H1 (cell line): ENCODE measurements at regions not wholly inside any gene's neighbourhood (a gene's known extent, or its start where the extent isn't known, plus 50 kb on each side); places are given as distances from the start of the nearest gene placed in this dataset.

ENCODE experiments used
- CTCF ChIA-PET: fragments of 300-600 bp; sonication (Branson Sonifier 250); formaldehyde crosslinking; loops from one replicate; lab custom pipeline; 2021; ENCODE audit not compliant: partially characterized antibody; lab: Charles Lee
- POLR2A ChIA-PET: fragments of 300-600 bp; sonication (Branson Sonifier 250); formaldehyde crosslinking; loops from one replicate; lab custom pipeline; 2021; ENCODE audit warnings: inconsistent platforms; ENCODE audit not compliant: partially characterized antibody; lab: Charles Lee
- DNase-seq, 2 experiments: peaks; one replicate each; pipeline versions ENCODE4 v3.0.0 to v3.0.0-alpha.2; 2010 to 2022; ENCODE audit warnings: low spot score in 2 of 2, low read depth in 1 of 2, mixed read lengths in 1 of 2
- FAIRE-seq: peaks from 2 replicates; lab custom pipeline; 2011; peaks lifted over from hg19 to GRCh38; lab: Jason Lieb, UNC
- H2AFZ ChIP-seq: 2 replicates; pipeline ENCODE4 v1.8.1; 2012; ENCODE audit warnings: low read length, inconsistent platforms
- H2AK5ac ChIP-seq: 2 replicates; pipeline ENCODE4 v1.6.1; 2013; ENCODE audit warnings: low read depth, low read length
- H2BK120ac ChIP-seq: replicated peaks from 2 replicates; pipeline ENCODE3; 2013; ENCODE audit warnings: low read depth, low read length, inconsistent platforms
- H2BK12ac ChIP-seq: 2 replicates; pipeline ENCODE4 v1.6.1; 2013; ENCODE audit warnings: low read depth, low read length
- H2BK15ac ChIP-seq: 2 replicates; pipeline ENCODE4 v1.6.1; 2013; ENCODE audit warnings: low read length
- H2BK20ac ChIP-seq: 2 replicates; pipeline ENCODE4 v1.6.1; 2013; ENCODE audit warnings: low read length
- H2BK5ac ChIP-seq: 2 replicates; pipeline ENCODE4 v1.6.1; 2013; ENCODE audit warnings: low read depth, low read length
- H3K14ac ChIP-seq: 2 replicates; pipeline ENCODE4 v1.6.1; 2013; ENCODE audit warnings: inconsistent platforms; ENCODE audit not compliant: insufficient read length
- H3K18ac ChIP-seq: 2 replicates; pipeline ENCODE4 v1.6.1; 2013; ENCODE audit warnings: low read length; ENCODE audit errors: extremely low read depth
- H3K23ac ChIP-seq: 2 replicates; pipeline ENCODE4 v1.6.1; 2013; ENCODE audit warnings: inconsistent platforms; ENCODE audit not compliant: insufficient read length
- H3K23me2 ChIP-seq: 2 replicates; pipeline ENCODE4 v1.6.1; 2013; ENCODE audit warnings: low read depth, low read length
- H3K27ac ChIP-seq: 2 replicates; pipeline ENCODE4 v1.6.1; 2011; ENCODE audit warnings: low read depth, low read length, inconsistent platforms
- H3K27me3 ChIP-seq, 4 experiments: replicated peaks in 1 of 4; 1 replicate in 1 of 4; 2 replicates in 3 of 4; pipeline versions ENCODE4 v1.6.1 to v1.8.1; 2011 to 2013; ENCODE audit warnings: low read length in 3 of 4, mild to moderate bottlenecking in 3 of 4, inconsistent platforms in 2 of 4, mixed read lengths in 2 of 4, moderate library complexity in 1 of 4; ENCODE audit not compliant: control insufficient read depth in 3 of 4, insufficient read depth in 3 of 4; ENCODE audit errors: extremely low read depth in 1 of 4
- H3K36me3 ChIP-seq, 4 experiments: 2 replicates each; pipeline versions ENCODE4 v1.6.1 to v1.8.1; 2011 to 2013; ENCODE audit warnings: mild to moderate bottlenecking in 4 of 4, low read length in 3 of 4, moderate library complexity in 2 of 4, control low read depth in 1 of 4, inconsistent platforms in 1 of 4; ENCODE audit not compliant: insufficient read depth in 4 of 4, control insufficient read depth in 2 of 4
- H3K4ac ChIP-seq: replicated peaks from 2 replicates; pipeline ENCODE3; 2013; ENCODE audit warnings: low read length, low read depth, mixed read lengths, inconsistent platforms; ENCODE audit not compliant: insufficient read length
- H3K4me1 ChIP-seq, 4 experiments: replicated peaks in 1 of 4; 1 replicate in 1 of 4; 2 replicates in 3 of 4; pipeline versions ENCODE4 v1.6.1 to v1.8.1; 2011 to 2013; ENCODE audit warnings: low read length in 3 of 4, inconsistent platforms in 2 of 4, mixed read lengths in 1 of 4; ENCODE audit not compliant: insufficient read depth in 4 of 4, control insufficient read depth in 3 of 4
- H3K4me2 ChIP-seq, 2 experiments: 2 replicates each; pipeline versions ENCODE4 v1.6.1 to v1.8.1; 2011 to 2013; ENCODE audit warnings: low read depth in 2 of 2, low read length in 2 of 2, control low read depth in 1 of 2, inconsistent platforms in 1 of 2, mild to moderate bottlenecking in 1 of 2; ENCODE audit not compliant: insufficient read depth in 1 of 2
- H3K4me3 ChIP-seq, 4 experiments: fragments of 200-600, 300-600 bp in 1 of 4; sonication (generic), shearing (Covaris generic), sonication (Bioruptor Twin) in 1 of 4; 2 replicates each; pipeline versions ENCODE4 v1.5.1 to v1.8.1; 2011 to 2016; ENCODE audit warnings: low read length in 4 of 4, low read depth in 3 of 4, control low read depth in 2 of 4, inconsistent platforms in 2 of 4, mild to moderate bottlenecking in 2 of 4, mixed read lengths in 1 of 4, moderate library complexity in 1 of 4; ENCODE audit not compliant: insufficient read depth in 2 of 4; ENCODE audit errors: extremely low read depth in 1 of 4
- H3K56ac ChIP-seq: replicated peaks from 2 replicates; pipeline ENCODE3; 2013; ENCODE audit warnings: low read depth, mild to moderate bottlenecking, mixed read lengths, low read length, inconsistent platforms; ENCODE audit not compliant: insufficient read length
- H3K79me1 ChIP-seq: 2 replicates; pipeline ENCODE4 v1.6.1; 2013; ENCODE audit warnings: low read depth, low read length, control low read depth
- H3K79me2 ChIP-seq, 2 experiments: 2 replicates each; pipeline versions ENCODE4 v1.6.1 to v1.8.1; 2012 to 2013; ENCODE audit warnings: low read length in 2 of 2, mild to moderate bottlenecking in 2 of 2, inconsistent platforms in 1 of 2; ENCODE audit not compliant: insufficient read depth in 2 of 2, control insufficient read depth in 1 of 2
- H3K9ac ChIP-seq, 4 experiments: replicated peaks in 1 of 4; 1 replicate in 1 of 4; 2 replicates in 3 of 4; pipeline versions ENCODE4 v1.6.1 to v1.8.1; 2011 to 2013; ENCODE audit warnings: low read depth in 3 of 4, low read length in 3 of 4, control low read depth in 2 of 4, mild to moderate bottlenecking in 2 of 4, moderate library complexity in 2 of 4, inconsistent platforms in 1 of 4; ENCODE audit errors: extremely low read depth in 1 of 4
- H3K9me3 ChIP-seq, 2 experiments: 2 replicates each; pipeline versions ENCODE4 v1.6.1 to v1.8.1; 2012 to 2013; ENCODE audit warnings: mild to moderate bottlenecking in 2 of 2, moderate library complexity in 2 of 2, control low read depth in 1 of 2, inconsistent platforms in 1 of 2, low read depth in 1 of 2, low read length in 1 of 2, mixed read lengths in 1 of 2; ENCODE audit not compliant: insufficient read depth in 2 of 2
- H4K20me1 ChIP-seq, 2 experiments: replicated peaks in 1 of 2; 2 replicates each; pipeline versions ENCODE3 to v1.8.1; 2011 to 2013; ENCODE audit warnings: inconsistent platforms in 2 of 2, low read length in 2 of 2, mild to moderate bottlenecking in 1 of 2; ENCODE audit not compliant: insufficient read depth in 2 of 2, control insufficient read depth in 1 of 2
- H4K5ac ChIP-seq: 2 replicates; pipeline ENCODE4 v1.6.1; 2013; ENCODE audit warnings: low read length, low read depth, mixed read lengths, inconsistent platforms; ENCODE audit not compliant: insufficient read length
- H4K8ac ChIP-seq: 2 replicates; pipeline ENCODE4 v1.8.0; 2013; ENCODE audit warnings: mild to moderate bottlenecking, moderate library complexity, low read length, inconsistent platforms; ENCODE audit not compliant: insufficient read depth; ENCODE audit errors: extremely low read depth
- H4K91ac ChIP-seq: replicated peaks from 2 replicates; pipeline ENCODE3; 2013; ENCODE audit warnings: low read length, mixed read lengths, inconsistent platforms; ENCODE audit not compliant: insufficient read length
- GTF2F1 ChIP-seq: IDR thresholded peaks from 2 replicates; pipeline ENCODE4 v1.6.1; 2012; ENCODE audit warnings: low read depth, low read length, improper control_type of control experiment, borderline replicate concordance
- HDAC2 ChIP-seq, 2 experiments: fragments of 300-600 bp in 1 of 2; sonication (generic) in 1 of 2; IDR thresholded peaks; 2 replicates each; pipeline ENCODE4 v1.6.1; 2011 to 2012; ENCODE audit warnings: low read depth in 2 of 2, low read length in 2 of 2, mild to moderate bottlenecking in 2 of 2, moderate library complexity in 2 of 2, borderline replicate concordance in 1 of 2, inconsistent platforms in 1 of 2
- HDAC6 ChIP-seq: IDR thresholded peaks from one replicate; pipeline ENCODE4 v1.7.1; 2012; ENCODE audit warnings: low read depth, mild to moderate bottlenecking, inconsistent platforms, low read length, moderate library complexity
- KDM4A ChIP-seq: IDR thresholded peaks from one replicate; pipeline ENCODE4 v1.7.1; 2012; ENCODE audit warnings: low read depth, mild to moderate bottlenecking, moderate library complexity, low read length, inconsistent platforms; ENCODE audit not compliant: severe bottlenecking
- SP2 ChIP-seq: IDR thresholded peaks from 2 replicates; pipeline ENCODE4 v1.6.1; 2012; ENCODE audit warnings: mild to moderate bottlenecking, low read length, inconsistent platforms
- TAF1 ChIP-seq: IDR thresholded peaks from 2 replicates; pipeline ENCODE4 v1.6.1; 2011; ENCODE audit warnings: mild to moderate bottlenecking, low read depth, low read length
- TBP ChIP-seq: IDR thresholded peaks from 2 replicates; pipeline ENCODE4 v1.6.1; 2011; ENCODE audit warnings: low read depth, low read length, improper control_type of control experiment
- WGBS, 2 experiments: shearing (Covaris generic) in 1 of 2; methylation state at CpG; one replicate each; pipeline versions ENCODE4 v1.1.6 to v1.1.7; 2013 to 2015; ENCODE audit warnings: low lambda C conversion rate in 2 of 2, mixed read lengths in 2 of 2, inconsistent platforms in 1 of 2, low coverage in 1 of 2, missing lambda C conversion rate in 1 of 2; ENCODE audit not compliant: insufficient replicate concordance in 2 of 2, insufficient coverage in 1 of 2, insufficient read length in 1 of 2; ENCODE audit errors: extremely low coverage in 1 of 2, missing lambda C conversion rate in 1 of 2; 5-methylcytosine and 5-hydroxymethylcytosine counted together
- TF ChIP-seq, protein P1 (sequence below): IDR thresholded peaks from 2 replicates; pipeline ENCODE4 v1.6.1; 2012; ENCODE audit warnings: inconsistent platforms
- TF ChIP-seq, protein P2 (sequence below): IDR thresholded peaks from 2 replicates; pipeline ENCODE4 v1.6.1; 2011; ENCODE audit warnings: low read depth, mild to moderate bottlenecking, low read length; ENCODE audit not compliant: insufficient read depth
- TF ChIP-seq, protein P3 (sequence below): IDR thresholded peaks from 2 replicates; pipeline ENCODE4 v1.6.1; 2011; ENCODE audit warnings: low read length, improper control_type of control experiment

DNA sequence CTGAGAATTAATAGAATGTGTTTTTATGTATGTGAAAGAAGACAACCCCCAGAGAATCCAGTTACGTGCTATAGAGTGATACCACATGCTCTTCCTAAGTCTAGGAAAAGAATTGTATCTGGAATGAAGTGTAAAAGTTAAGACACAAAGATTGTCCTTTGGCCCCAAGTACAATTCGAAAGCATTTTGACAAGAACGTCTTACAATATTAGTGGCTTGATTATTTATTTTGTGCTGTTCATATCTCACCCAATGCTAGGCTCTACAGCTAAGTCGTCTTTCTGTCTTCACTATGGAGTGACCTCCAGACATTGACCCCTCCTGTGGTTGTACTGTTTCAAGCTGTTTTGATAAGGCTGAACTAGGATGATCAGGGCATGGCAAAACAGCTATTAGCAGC, 345.7 kb upstream of the C2CD4B start:
- no peak overlapping the region for H3K4me3 ChIP-seq
- H4K91ac ChIP-seq = no peak overlapping the region
- H2BK15ac ChIP-seq = no peak overlapping the region
- no peaks in the 10 kb centered on the region for H3K79me2 ChIP-seq
- H2BK120ac ChIP-seq = no peak overlapping the region
- no peak overlapping the region for H3K18ac ChIP-seq
- H2BK5ac ChIP-seq = no peak overlapping the region
- H2AFZ ChIP-seq = no peak overlapping the region
- H4K20me1 ChIP-seq = no peaks in the 10 kb centered on the region
- H3K14ac ChIP-seq = no peak overlapping the region
- no peak overlapping the region for H3K27ac ChIP-seq
- H3K23ac ChIP-seq = no peak overlapping the region
- CTCF ChIA-PET = interaction anchor here (0.7 to 2.4 kb wide), 6 partner anchors 10 to 229 kb away, joined by 3 to 9 read pairs (median 4); no protein-coding TSS in a partner anchor
- H3K36me3 ChIP-seq = no peaks in the 10 kb centered on the region
- no peaks in the 10 kb centered on the region for H3K9me3 ChIP-seq
- POLR2A ChIA-PET = no interaction called here
- H3K79me1 ChIP-seq = peaks cover 4% of the 10 kb centered on the region; the same call in 1 of the 2 replicates
- H3K27me3 ChIP-seq = no peaks in the 10 kb centered on the region
- WGBS, 2 experiments = 93% methylated on average over 4 of the region's 4 CpGs; no CpG with 5 or more reads in 1 of the 2 experiments
- H2BK20ac ChIP-seq = no peak overlapping the region
- H3K4me2 ChIP-seq = no peak overlapping the region
- H4K5ac ChIP-seq = no peak overlapping the region
- no peak overlapping the region for H2AK5ac ChIP-seq
- no peak for FAIRE-seq
- H3K4me1 ChIP-seq = peaks cover 0 to 9% (median 4%) of the 10 kb centered on the region in 4 experiments; a peak in 6 of 7 replicates
- no peaks in the 10 kb centered on the region for H3K23me2 ChIP-seq
- H4K8ac ChIP-seq = no peak overlapping the region
- H3K56ac ChIP-seq = no peak overlapping the region
- H3K4ac ChIP-seq = no peak overlapping the region
- H3K9ac ChIP-seq = no peak overlapping the region
- no peak overlapping the region for H2BK12ac ChIP-seq
- DNase-seq = no peak
- no peak for TF ChIP-seq SP2
- no peak for TF ChIP-seq TAF1
- TF ChIP-seq HDAC2 (IDR thresholded peaks at IDR 0.05; ENCODE audit: borderline replicate concordance in 1 of 2, low read depth in 2 of 2, low read length in 2 of 2) = no peak
- no peak for TF ChIP-seq KDM4A
- TF ChIP-seq HDAC6 = no peak
- no peak for TF ChIP-seq GTF2F1
- TF ChIP-seq TBP = no peak
- TF ChIP-seq, protein P1, sequence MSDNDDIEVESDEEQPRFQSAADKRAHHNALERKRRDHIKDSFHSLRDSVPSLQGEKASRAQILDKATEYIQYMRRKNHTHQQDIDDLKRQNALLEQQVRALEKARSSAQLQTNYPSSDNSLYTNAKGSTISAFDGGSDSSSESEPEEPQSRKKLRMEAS = no peak
- TF ChIP-seq, protein P2, sequence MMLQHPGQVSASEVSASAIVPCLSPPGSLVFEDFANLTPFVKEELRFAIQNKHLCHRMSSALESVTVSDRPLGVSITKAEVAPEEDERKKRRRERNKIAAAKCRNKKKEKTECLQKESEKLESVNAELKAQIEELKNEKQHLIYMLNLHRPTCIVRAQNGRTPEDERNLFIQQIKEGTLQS = no peak
- TF ChIP-seq, protein P3, sequence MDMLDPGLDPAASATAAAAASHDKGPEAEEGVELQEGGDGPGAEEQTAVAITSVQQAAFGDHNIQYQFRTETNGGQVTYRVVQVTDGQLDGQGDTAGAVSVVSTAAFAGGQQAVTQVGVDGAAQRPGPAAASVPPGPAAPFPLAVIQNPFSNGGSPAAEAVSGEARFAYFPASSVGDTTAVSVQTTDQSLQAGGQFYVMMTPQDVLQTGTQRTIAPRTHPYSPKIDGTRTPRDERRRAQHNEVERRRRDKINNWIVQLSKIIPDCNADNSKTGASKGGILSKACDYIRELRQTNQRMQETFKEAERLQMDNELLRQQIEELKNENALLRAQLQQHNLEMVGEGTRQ = no peak
